ENCODE measurements at regions not wholly inside any gene's neighbourhood (a gene's known extent, or its start where the extent isn't known, plus 50 kb on each side); places are given as distances from the start of the nearest gene placed in this dataset.

- TF ChIP-seq CTCF (IDR thresholded peaks at IDR 0.05; ENCODE audit: low read depth, low read length, missing control alignments) = no peak
- DNase-seq (ENCODE audit: low read depth) = no peak
- no peak overlapping the region for H3K4me3 ChIP-seq (ENCODE audit: low read depth, low read length)
Observed at GRCh38 chr17:13996748-13997147, 72.6 kb upstream of the COX10 start.

- DNase-seq (ENCODE audit: low read depth) = no peak
- no peak for TF ChIP-seq CTCF (IDR thresholded peaks at IDR 0.05; ENCODE audit: low read depth, low read length, missing control alignments)
- H3K4me3 ChIP-seq (ENCODE audit: low read depth, low read length) = no peak overlapping the region
Observed at GRCh38 chr17:14004927-14005620, 64.2 kb upstream of the COX10 start.

- TF ChIP-seq CTCF (IDR thresholded peaks at IDR 0.05; ENCODE audit: low read depth, low read length, missing control alignments) = no peak
- no peak overlapping the region for H3K4me3 ChIP-seq (ENCODE audit: low read depth, low read length)
- no peak for DNase-seq (ENCODE audit: low read depth)
Observed at GRCh38 chr17:14006249-14006942, 62.9 kb upstream of the COX10 start.

GRCh38 chr17:14007951-14008350, 61.4 kb upstream of the COX10 start:
- no peak for DNase-seq (ENCODE audit: low read depth)
- no peak overlapping the region for H3K4me3 ChIP-seq (ENCODE audit: low read depth, low read length)
- TF ChIP-seq CTCF (IDR thresholded peaks at IDR 0.05; ENCODE audit: low read depth, low read length, missing control alignments) = no peak

GRCh38 chr17:14011036-14011692, 58.1 kb upstream of the COX10 start:
- no peak for TF ChIP-seq CTCF (IDR thresholded peaks at IDR 0.05; ENCODE audit: low read depth, low read length, missing control alignments)
- H3K4me3 ChIP-seq (ENCODE audit: low read depth, low read length) = no peak overlapping the region
- no peak for DNase-seq (ENCODE audit: low read depth)

GRCh38 chr17:14011740-14012405, 57.4 kb upstream of the COX10 start:
- no peak for TF ChIP-seq CTCF (IDR thresholded peaks at IDR 0.05; ENCODE audit: low read depth, low read length, missing control alignments)
- DNase-seq (ENCODE audit: low read depth) = no peak
- H3K4me3 ChIP-seq (ENCODE audit: low read depth, low read length) = no peak overlapping the region
